Fibroblast of lung (primary cell): ENCODE measurements at regions not wholly inside any gene's neighbourhood (a gene's known extent, or its start where the extent isn't known, plus 50 kb on each side); places are given as distances from the start of the nearest gene placed in this dataset.

Source experiments
- EZH2 ChIP-seq: IDR thresholded peaks from 2 replicates; pipeline ENCODE4 v1.5.1; 2012; ENCODE audit warnings: low read length, control low read depth, mild to moderate bottlenecking; ENCODE audit errors: missing control alignments
- TF ChIP-seq, protein P1 (sequence below), 2 donors: IDR thresholded peaks in 1 of 2; conservative IDR thresholded peaks in 1 of 2; 1 replicate in 1 of 2; 2 replicates in 1 of 2; pipeline ENCODE4 v1.5.1; 2011 to 2012; ENCODE audit warnings: low read length in 2 of 2, control low read depth in 1 of 2, inconsistent platforms in 1 of 2, low read depth in 1 of 2, mild to moderate bottlenecking in 1 of 2

DNA sequence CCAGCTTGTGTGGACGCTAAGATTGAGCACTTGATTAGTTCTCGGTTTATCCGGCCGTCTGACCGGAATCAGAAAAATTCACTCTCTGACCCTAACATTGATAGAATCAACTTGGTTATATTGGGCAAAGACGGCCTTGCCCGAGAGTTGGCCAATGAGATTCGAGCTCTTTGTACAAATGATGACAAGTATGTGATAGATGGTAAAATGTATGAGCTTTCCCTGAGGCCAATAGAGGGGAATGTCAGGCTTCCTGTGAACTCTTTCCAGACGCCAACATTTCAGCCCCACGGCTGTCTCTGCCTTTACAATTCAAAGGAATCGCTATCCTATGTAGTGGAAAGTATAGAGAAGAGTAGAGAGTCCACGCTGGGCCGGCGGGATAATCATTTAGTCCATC lies 59.6 kb downstream of the ARHGAP35 start:
- TF ChIP-seq, protein P1, sequence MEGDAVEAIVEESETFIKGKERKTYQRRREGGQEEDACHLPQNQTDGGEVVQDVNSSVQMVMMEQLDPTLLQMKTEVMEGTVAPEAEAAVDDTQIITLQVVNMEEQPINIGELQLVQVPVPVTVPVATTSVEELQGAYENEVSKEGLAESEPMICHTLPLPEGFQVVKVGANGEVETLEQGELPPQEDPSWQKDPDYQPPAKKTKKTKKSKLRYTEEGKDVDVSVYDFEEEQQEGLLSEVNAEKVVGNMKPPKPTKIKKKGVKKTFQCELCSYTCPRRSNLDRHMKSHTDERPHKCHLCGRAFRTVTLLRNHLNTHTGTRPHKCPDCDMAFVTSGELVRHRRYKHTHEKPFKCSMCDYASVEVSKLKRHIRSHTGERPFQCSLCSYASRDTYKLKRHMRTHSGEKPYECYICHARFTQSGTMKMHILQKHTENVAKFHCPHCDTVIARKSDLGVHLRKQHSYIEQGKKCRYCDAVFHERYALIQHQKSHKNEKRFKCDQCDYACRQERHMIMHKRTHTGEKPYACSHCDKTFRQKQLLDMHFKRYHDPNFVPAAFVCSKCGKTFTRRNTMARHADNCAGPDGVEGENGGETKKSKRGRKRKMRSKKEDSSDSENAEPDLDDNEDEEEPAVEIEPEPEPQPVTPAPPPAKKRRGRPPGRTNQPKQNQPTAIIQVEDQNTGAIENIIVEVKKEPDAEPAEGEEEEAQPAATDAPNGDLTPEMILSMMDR (conservative IDR thresholded peaks at IDR 0.05 in 1 of 2, IDR thresholded peaks at IDR 0.05 in 1 of 2; ENCODE audit: low read depth in 1 of 2, low read length in 2 of 2): no peak
- no peak for TF ChIP-seq EZH2
